Gastrocnemius medialis (tissue), 4 donors: ENCODE measurements at regions not wholly inside any gene's neighbourhood (a gene's known extent, or its start where the extent isn't known, plus 50 kb on each side); places are given as distances from the start of the nearest gene placed in this dataset.
"Not testable (repeated sequence)": the region's sequence is repeated elsewhere in the genome, so short reads cannot be mapped to it uniquely, and the experiment has no call there.

Source experiments
- ATAC-seq, 2 donors: fragments of 150-250 bp; one replicate each; pipeline ENCODE4 v1.9.1; 2016
- DNase-seq, 2 donors: peaks; one replicate each; pipeline ENCODE4 v3.0.0-alpha.2; 2019
- H3K27ac ChIP-seq, 4 donors: fragments of 200-600 bp; sonication (generic); 1 replicate in 1 of 4; 2 replicates in 3 of 4; pipeline ENCODE4 v1.5.1; 2016 to 2018; ENCODE audit warnings: mild to moderate bottlenecking in 2 of 4, moderate library complexity in 1 of 4
- H3K27me3 ChIP-seq, 3 donors: fragments of 200-600 bp; sonication (generic) in 2 of 3; 1 replicate in 1 of 3; 2 replicates in 2 of 3; pipeline versions ENCODE4 v1.5.1 to v1.6.0; 2016 to 2019; ENCODE audit warnings: mild to moderate bottlenecking in 1 of 3, moderate library complexity in 1 of 3
- H3K36me3 ChIP-seq, 2 donors: fragments of 200-600 bp; sonication (generic) in 1 of 2; one replicate each; pipeline ENCODE4 v1.5.1; 2017 to 2018
- H3K4me1 ChIP-seq, 2 donors: fragments of 200-600 bp; sonication (generic) in 1 of 2; one replicate each; pipeline ENCODE4 v1.5.1; 2016 to 2017; ENCODE audit warnings: mild to moderate bottlenecking in 2 of 2
- H3K4me3 ChIP-seq, 4 donors: fragments of 200-600 bp; sonication (generic) in 3 of 4; 1 replicate in 1 of 4; 2 replicates in 3 of 4; pipeline ENCODE4 v1.5.1; 2016 to 2019; ENCODE audit warnings: mild to moderate bottlenecking in 2 of 4
- H3K9me3 ChIP-seq, 3 donors: fragments of 200-600 bp; sonication (generic) in 2 of 3; 1 replicate in 1 of 3; 2 replicates in 2 of 3; pipeline ENCODE4 v1.5.1; 2016 to 2019
- POLR2A ChIP-seq, 2 donors: fragments of 450-650 bp; IDR thresholded peaks; one replicate each; pipeline ENCODE4 v1.6.1; 2017; ENCODE audit warnings: antibody characterized with exemption in 2 of 2, mild to moderate bottlenecking in 2 of 2, moderate library complexity in 2 of 2
- in situ Hi-C, 4 donors: fragments of 200-750 bp; cut with MboI; loops; one replicate each; pipeline versions ENCODE4 v1.15.0 to v1.8.0; 2017; ENCODE audit warnings: low sequenced_read_pairs in 4 of 4
- intact Hi-C: fragments of 100-400 bp; cut with DNase I; formaldehyde crosslinking; loops from one replicate; pipeline ENCODE4 v1.15.1; 2023; ENCODE audit warnings: low total_unique reads
- TF ChIP-seq, protein P1 (sequence below), 5 experiments: fragments of 450-650 bp in 3 of 5; fragments of 200-600 bp in 2 of 5; sonication (generic) in 2 of 5; IDR thresholded peaks in 4 of 5; conservative IDR thresholded peaks in 1 of 5; 1 replicate in 4 of 5; 2 replicates in 1 of 5; pipeline ENCODE4 v1.5.1; 2016 to 2019; ENCODE audit warnings: antibody characterized with exemption in 5 of 5, mild to moderate bottlenecking in 3 of 5, moderate library complexity in 3 of 5

GRCh38 chr22:22818861-22819855, 68.5 kb upstream of the IGLL5 start:
- Histone ChIP-seq H3K4me1 (no peaks in the 10 kb centered on the region), H3K27me3 (no peaks in the 10 kb centered on the region), H3K4me3 (no peak overlapping the region), H3K27ac (no peak overlapping the region), H3K36me3 (no peaks in the 10 kb centered on the region), H3K9me3 (no peaks in the 10 kb centered on the region)
- no peak for DNase-seq
- in situ Hi-C loops: no loop called here
- no peak for ATAC-seq
- TF ChIP-seq, protein P1, sequence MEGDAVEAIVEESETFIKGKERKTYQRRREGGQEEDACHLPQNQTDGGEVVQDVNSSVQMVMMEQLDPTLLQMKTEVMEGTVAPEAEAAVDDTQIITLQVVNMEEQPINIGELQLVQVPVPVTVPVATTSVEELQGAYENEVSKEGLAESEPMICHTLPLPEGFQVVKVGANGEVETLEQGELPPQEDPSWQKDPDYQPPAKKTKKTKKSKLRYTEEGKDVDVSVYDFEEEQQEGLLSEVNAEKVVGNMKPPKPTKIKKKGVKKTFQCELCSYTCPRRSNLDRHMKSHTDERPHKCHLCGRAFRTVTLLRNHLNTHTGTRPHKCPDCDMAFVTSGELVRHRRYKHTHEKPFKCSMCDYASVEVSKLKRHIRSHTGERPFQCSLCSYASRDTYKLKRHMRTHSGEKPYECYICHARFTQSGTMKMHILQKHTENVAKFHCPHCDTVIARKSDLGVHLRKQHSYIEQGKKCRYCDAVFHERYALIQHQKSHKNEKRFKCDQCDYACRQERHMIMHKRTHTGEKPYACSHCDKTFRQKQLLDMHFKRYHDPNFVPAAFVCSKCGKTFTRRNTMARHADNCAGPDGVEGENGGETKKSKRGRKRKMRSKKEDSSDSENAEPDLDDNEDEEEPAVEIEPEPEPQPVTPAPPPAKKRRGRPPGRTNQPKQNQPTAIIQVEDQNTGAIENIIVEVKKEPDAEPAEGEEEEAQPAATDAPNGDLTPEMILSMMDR (IDR thresholded peaks at IDR 0.05 in 4 of 5, conservative IDR thresholded peaks at IDR 0.05 in 1 of 5): no peak
- no peak for TF ChIP-seq POLR2A (IDR thresholded peaks at IDR 0.05)
- intact Hi-C loops: loop anchor here (10.0 kb wide), 1 partner anchor 66 kb away; the partner anchor contains the start of gene IGLL5

GRCh38 chr22:22820076-22820475, 67.5 kb upstream of the IGLL5 start:
- no peaks in the 10 kb centered on the region for H3K27me3 ChIP-seq
- DNase-seq (no peak), ATAC-seq (no peak)
- no peaks in the 10 kb centered on the region for H3K4me1 ChIP-seq
- H3K4me3 ChIP-seq: no peak overlapping the region
- in situ Hi-C loops: no loop called here
- no peaks in the 10 kb centered on the region for H3K36me3 ChIP-seq
- no peaks in the 10 kb centered on the region for H3K9me3 ChIP-seq
- no peak overlapping the region for H3K27ac ChIP-seq
- intact Hi-C loops: no loop called here
- no peak for TF ChIP-seq POLR2A (IDR thresholded peaks at IDR 0.05)

- no peak for ATAC-seq
Measured at GRCh38 chr22:22820626-22821025, 67.0 kb upstream of the IGLL5 start.

DNA sequence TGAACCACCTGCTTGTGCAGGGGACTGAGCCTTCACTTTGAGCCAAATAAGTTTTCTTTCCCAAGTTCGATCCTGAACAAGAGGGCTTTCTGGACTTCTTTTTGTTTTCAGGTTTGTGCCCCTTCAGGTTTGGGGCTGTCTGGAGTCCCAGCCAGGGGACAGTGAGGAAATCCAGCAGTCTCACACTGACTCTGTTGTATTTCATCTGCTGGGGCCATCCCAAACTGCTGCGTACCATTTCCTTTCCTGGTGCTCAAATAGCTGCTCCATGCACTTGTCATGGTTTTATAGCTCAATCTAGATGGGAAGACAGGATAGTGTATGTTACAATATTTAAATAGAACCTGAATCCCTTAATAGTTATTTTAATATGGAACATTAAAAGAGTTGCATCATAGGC, 66.3 kb upstream of the IGLL5 start:
- H3K27me3 ChIP-seq: no peaks in the 10 kb centered on the region
- TF ChIP-seq, protein P1 (IDR thresholded peaks at IDR 0.05 in 4 of 5, conservative IDR thresholded peaks at IDR 0.05 in 1 of 5): no peak
- H3K9me3 ChIP-seq: no peaks in the 10 kb centered on the region
- in situ Hi-C loops (no loop called here), intact Hi-C loops (no loop called here)
- H3K4me3 ChIP-seq: no peak overlapping the region
- H3K27ac ChIP-seq: no peak overlapping the region
- ATAC-seq: no peak
- H3K36me3 ChIP-seq: no peaks in the 10 kb centered on the region
- no peak for DNase-seq
- no peaks in the 10 kb centered on the region for H3K4me1 ChIP-seq

More at GRCh38 chr22:22820626-22821025, 67.0 kb upstream of the IGLL5 start:
- Histone ChIP-seq H3K36me3 (no peaks in the 10 kb centered on the region), H3K4me1 (no peaks in the 10 kb centered on the region), H3K9me3 (no peaks in the 10 kb centered on the region), H3K27ac (no peak overlapping the region), H3K27me3 (no peaks in the 10 kb centered on the region), H3K4me3 (no peak overlapping the region)
- intact Hi-C loops: no loop called here
- TF ChIP-seq POLR2A (IDR thresholded peaks at IDR 0.05): no peak
- TF ChIP-seq, protein P1 (IDR thresholded peaks at IDR 0.05 in 4 of 5, conservative IDR thresholded peaks at IDR 0.05 in 1 of 5): no peak
- no peak for DNase-seq
- in situ Hi-C loops: no loop called here

DNA sequence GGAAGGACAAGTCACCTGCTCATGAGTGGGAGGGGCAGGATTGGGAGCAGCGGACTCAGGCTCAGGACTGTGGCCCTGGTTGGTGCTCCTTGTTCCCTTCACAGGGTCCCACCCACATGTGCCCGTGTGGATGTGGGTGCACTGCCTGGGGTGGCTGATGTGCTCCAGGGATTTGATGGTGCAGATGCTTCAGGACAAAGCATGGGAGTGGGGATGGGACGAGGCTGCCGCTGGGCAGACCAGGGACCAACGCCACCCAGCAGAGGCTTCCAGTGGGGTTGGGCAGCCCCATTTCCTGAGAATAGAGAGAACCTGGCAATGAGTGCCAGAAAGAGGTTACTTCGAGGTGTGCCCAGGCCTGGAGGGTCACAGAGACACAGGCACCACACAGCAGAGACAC, 65.5 kb upstream of the IGLL5 start:
- Histone ChIP-seq H3K4me3 (no peak overlapping the region), H3K4me1 (no peaks in the 10 kb centered on the region), H3K36me3 (no peaks in the 10 kb centered on the region), H3K27me3 (no peaks in the 10 kb centered on the region), H3K9me3 (no peaks in the 10 kb centered on the region), H3K27ac (no peak overlapping the region)
- intact Hi-C loops: no loop called here
- DNase-seq (no peak), ATAC-seq (no peak)
- in situ Hi-C loops: no loop called here
- TF ChIP-seq, protein P1 (IDR thresholded peaks at IDR 0.05 in 4 of 5, conservative IDR thresholded peaks at IDR 0.05 in 1 of 5): no peak

- ATAC-seq, H3K4me3 ChIP-seq, H3K4me1 ChIP-seq, in situ Hi-C loops, DNase-seq, intact Hi-C loops, H3K9me3 ChIP-seq, H3K27me3 ChIP-seq, H3K36me3 ChIP-seq, H3K27ac ChIP-seq: not testable (repeated sequence)
Measured at GRCh38 chr22:22822553-22822952, 65.1 kb upstream of the IGLL5 start.
